Mesenchymal stem cell (in vitro differentiated cells and primary cell): ENCODE measurements at regions not wholly inside any gene's neighbourhood (a gene's known extent, or its start where the extent isn't known, plus 50 kb on each side); places are given as distances from the start of the nearest gene placed in this dataset.

Source experiments
- DNase-seq: peaks from one replicate; pipeline ENCODE4 v3.0.0-alpha.2; 2013
- H2AFZ ChIP-seq: one replicate; pipeline ENCODE4 v1.6.1; 2013; ENCODE audit warnings: low read depth, mild to moderate bottlenecking, control low read depth, inconsistent platforms, low read length, moderate library complexity
- H2AK5ac ChIP-seq: 2 replicates; pipeline ENCODE4 v1.6.1; 2013; ENCODE audit warnings: low read length, moderate library complexity, mild to moderate bottlenecking, inconsistent platforms; ENCODE audit not compliant: severe bottlenecking
- H2BK120ac ChIP-seq: one replicate; pipeline ENCODE4 v1.6.1; 2013; ENCODE audit warnings: low read depth, mild to moderate bottlenecking, inconsistent platforms, low read length, moderate library complexity
- H2BK12ac ChIP-seq, 2 experiments: one replicate each; pipeline ENCODE4 v1.6.1; 2013; ENCODE audit warnings: inconsistent platforms in 2 of 2, low read length in 2 of 2, mild to moderate bottlenecking in 2 of 2, moderate library complexity in 2 of 2, control low read depth in 1 of 2
- H2BK15ac ChIP-seq: one replicate; pipeline ENCODE4 v1.6.1; 2013; ENCODE audit warnings: mild to moderate bottlenecking, low read depth, inconsistent platforms; ENCODE audit not compliant: poor library complexity, severe bottlenecking
- H2BK5ac ChIP-seq: 2 replicates; pipeline ENCODE4 v1.6.1; 2013; ENCODE audit warnings: low read depth, mild to moderate bottlenecking, low read length, control low read depth, inconsistent platforms; ENCODE audit not compliant: poor library complexity, severe bottlenecking
- H3K14ac ChIP-seq, 2 experiments: one replicate each; pipeline ENCODE4 v1.6.1; 2013; ENCODE audit warnings: inconsistent platforms in 2 of 2, low read length in 2 of 2, control low read depth in 1 of 2, mild to moderate bottlenecking in 1 of 2, moderate library complexity in 1 of 2
- H3K18ac ChIP-seq, 2 experiments: one replicate each; pipeline ENCODE4 v1.6.1; 2013; ENCODE audit warnings: inconsistent platforms in 2 of 2, low read length in 2 of 2, control low read depth in 1 of 2, low read depth in 1 of 2, mild to moderate bottlenecking in 1 of 2
- H3K23ac ChIP-seq, 2 experiments: one replicate each; pipeline ENCODE4 v1.6.1; 2013; ENCODE audit warnings: inconsistent platforms in 2 of 2, low read length in 2 of 2, mild to moderate bottlenecking in 2 of 2, moderate library complexity in 2 of 2, control low read depth in 1 of 2
- H3K27ac ChIP-seq: 2 replicates; pipeline ENCODE4 v1.5.1; 2013; ENCODE audit warnings: mild to moderate bottlenecking, moderate library complexity, low read length, control low read depth, inconsistent platforms; ENCODE audit not compliant: poor library complexity, severe bottlenecking
- H3K27me3 ChIP-seq, 2 experiments: 2 replicates each; pipeline versions ENCODE4 v1.6.1 to v1.7.0; 2013; ENCODE audit warnings: low read length in 2 of 2, mild to moderate bottlenecking in 2 of 2, moderate library complexity in 2 of 2, control low read depth in 1 of 2, inconsistent platforms in 1 of 2; ENCODE audit not compliant: control insufficient read depth in 1 of 2, insufficient read depth in 1 of 2
- H3K36me3 ChIP-seq, 2 experiments: 2 replicates each; pipeline versions ENCODE4 v1.6.1 to v1.7.0; 2013; ENCODE audit warnings: low read length in 2 of 2, control low read depth in 1 of 2, inconsistent platforms in 1 of 2, low read depth in 1 of 2, mild to moderate bottlenecking in 1 of 2; ENCODE audit not compliant: insufficient read depth in 2 of 2, control insufficient read depth in 1 of 2
- H3K4ac ChIP-seq, 2 experiments: one replicate each; pipeline ENCODE4 v1.6.1; 2013; ENCODE audit warnings: inconsistent platforms in 2 of 2, low read length in 2 of 2, mild to moderate bottlenecking in 2 of 2, moderate library complexity in 2 of 2, control low read depth in 1 of 2, low read depth in 1 of 2
- H3K4me1 ChIP-seq: 2 replicates; pipeline ENCODE4 v1.6.1; 2013; ENCODE audit warnings: low read depth, low read length, control low read depth; ENCODE audit not compliant: control insufficient read depth, insufficient read depth
- H3K4me2 ChIP-seq: 2 replicates; pipeline ENCODE4 v1.6.1; 2013; ENCODE audit warnings: low read length, mild to moderate bottlenecking, inconsistent platforms; ENCODE audit not compliant: poor library complexity, severe bottlenecking
- H3K4me3 ChIP-seq, 2 experiments: 2 replicates each; pipeline versions ENCODE4 v1.5.1 to v1.7.0; 2013; ENCODE audit warnings: low read length in 2 of 2, mild to moderate bottlenecking in 2 of 2, control low read depth in 1 of 2, low read depth in 1 of 2; ENCODE audit not compliant: insufficient read depth in 1 of 2
- H3K79me1 ChIP-seq: replicated peaks from 2 replicates; pipeline ENCODE4 v1.6.1; 2013; ENCODE audit warnings: mild to moderate bottlenecking, control low read depth, low read length, inconsistent platforms; ENCODE audit not compliant: poor library complexity, severe bottlenecking
- H3K9ac ChIP-seq: 2 replicates; pipeline ENCODE4 v1.7.0; 2013; ENCODE audit warnings: mild to moderate bottlenecking, low read length, moderate library complexity
- H3K9me3 ChIP-seq: 2 replicates; pipeline ENCODE4 v1.7.0; 2013; ENCODE audit warnings: mild to moderate bottlenecking, low read length; ENCODE audit not compliant: control insufficient read depth
- H4K8ac ChIP-seq: one replicate; pipeline ENCODE4 v1.6.1; 2013; ENCODE audit warnings: inconsistent platforms, mild to moderate bottlenecking, low read length, moderate library complexity
- H4K91ac ChIP-seq: one replicate; pipeline ENCODE4 v1.6.1; 2013; ENCODE audit warnings: mild to moderate bottlenecking, low read length, inconsistent platforms
- WGBS: methylation state at CpG from one replicate; pipeline ENCODE4 v1.1.7; 2013; ENCODE audit warnings: mixed read lengths; 5-methylcytosine and 5-hydroxymethylcytosine counted together

- 68% methylated on average over 9 of the region's 9 CpGs for WGBS
- DNase-seq: no peak
- Histone ChIP-seq H2AFZ (no peak overlapping the region), H3K23ac (no peak overlapping the region), H3K4me1 (no peaks in the 10 kb centered on the region), H3K4me2 (no peak overlapping the region), H3K79me1 (no peaks in the 10 kb centered on the region), H3K9ac (no peak overlapping the region), H2BK120ac (no peak overlapping the region), H3K9me3 (no peaks in the 10 kb centered on the region), H3K18ac (no peak overlapping the region), H4K8ac (no peak overlapping the region), H2BK12ac (no peak overlapping the region), H2BK5ac (no peak overlapping the region), H2AK5ac (no peak overlapping the region), H4K91ac (no peak overlapping the region), H3K27ac (no peak overlapping the region), H3K36me3 (no peaks in the 10 kb centered on the region), H3K4ac (no peak overlapping the region), H3K27me3 (peaks cover 6 to 39% of the 10 kb centered on the region in 2 experiments), H2BK15ac (no peak overlapping the region), H3K14ac (no peak overlapping the region), H3K4me3 (no peak overlapping the region)
Observed at GRCh38 chr20:60121903-60122302, 163.7 kb downstream of the CDH26 start.

- no peak overlapping the region for H2BK5ac ChIP-seq
- no peaks in the 10 kb centered on the region for H3K9me3 ChIP-seq
- no peak overlapping the region for H3K4me3 ChIP-seq
- H3K4me2 ChIP-seq: no peak overlapping the region
- no peak overlapping the region for H2BK15ac ChIP-seq
- no peak overlapping the region for H2AK5ac ChIP-seq
- H2BK120ac ChIP-seq: no peak overlapping the region
- H3K18ac ChIP-seq: no peak overlapping the region
- H4K8ac ChIP-seq: no peak overlapping the region
- no peak overlapping the region for H3K23ac ChIP-seq
- no peak overlapping the region for H2AFZ ChIP-seq
- H3K4me1 ChIP-seq: no peaks in the 10 kb centered on the region
- H3K79me1 ChIP-seq: no peaks in the 10 kb centered on the region
- H3K36me3 ChIP-seq: no peaks in the 10 kb centered on the region
- WGBS: 79% methylated on average over 4 of the region's 4 CpGs
- no peak overlapping the region for H3K27ac ChIP-seq
- H3K4ac ChIP-seq: no peak overlapping the region
- no peak overlapping the region for H2BK12ac ChIP-seq
- H3K27me3 ChIP-seq: peaks cover 6 to 39% of the 10 kb centered on the region in 2 experiments
- H3K14ac ChIP-seq: no peak overlapping the region
- H3K9ac ChIP-seq: no peak overlapping the region
- DNase-seq: no peak
- H4K91ac ChIP-seq: no peak overlapping the region
Observed at GRCh38 chr20:60122671-60123070, 164.4 kb downstream of the CDH26 start.

GRCh38 chr20:60123096-60123495, 164.9 kb downstream of the CDH26 start:
- no peak overlapping the region for H3K4ac ChIP-seq
- H2AK5ac ChIP-seq: no peak overlapping the region
- DNase-seq: no peak
- no peak overlapping the region for H3K9ac ChIP-seq
- no peak overlapping the region for H3K14ac ChIP-seq
- H4K8ac ChIP-seq: no peak overlapping the region
- no peak overlapping the region for H3K18ac ChIP-seq
- no peak overlapping the region for H2BK12ac ChIP-seq
- H3K4me1 ChIP-seq: no peaks in the 10 kb centered on the region
- H3K27ac ChIP-seq: no peak overlapping the region
- no peak overlapping the region for H3K23ac ChIP-seq
- no peak overlapping the region for H3K4me3 ChIP-seq
- no peak overlapping the region for H2BK5ac ChIP-seq
- H3K27me3 ChIP-seq: peaks cover 6 to 35% of the 10 kb centered on the region in 2 experiments
- no peak overlapping the region for H2AFZ ChIP-seq
- no peaks in the 10 kb centered on the region for H3K9me3 ChIP-seq
- 78% methylated on average over 8 of the region's 8 CpGs for WGBS
- H2BK120ac ChIP-seq: no peak overlapping the region
- no peak overlapping the region for H2BK15ac ChIP-seq
- H3K79me1 ChIP-seq: no peaks in the 10 kb centered on the region
- no peaks in the 10 kb centered on the region for H3K36me3 ChIP-seq
- no peak overlapping the region for H4K91ac ChIP-seq
- H3K4me2 ChIP-seq: no peak overlapping the region

- Histone ChIP-seq H3K9me3 (no peaks in the 10 kb centered on the region), H3K4me3 (no peak overlapping the region), H4K91ac (no peak overlapping the region), H3K18ac (no peak overlapping the region), H4K8ac (no peak overlapping the region), H3K27me3 (peaks cover 6 to 30% of the 10 kb centered on the region in 2 experiments), H3K14ac (no peak overlapping the region), H2BK120ac (no peak overlapping the region), H3K27ac (no peak overlapping the region), H2AFZ (no peak overlapping the region), H3K4ac (no peak overlapping the region), H2BK15ac (no peak overlapping the region), H2BK12ac (no peak overlapping the region), H2BK5ac (no peak overlapping the region), H3K79me1 (no peaks in the 10 kb centered on the region), H2AK5ac (no peak overlapping the region), H3K9ac (no peak overlapping the region), H3K4me2 (no peak overlapping the region), H3K23ac (no peak overlapping the region), H3K4me1 (no peaks in the 10 kb centered on the region), H3K36me3 (no peaks in the 10 kb centered on the region)
- DNase-seq: no peak
- WGBS: 78% methylated on average over 4 of the region's 4 CpGs
Observed at GRCh38 chr20:60123652-60124051, 165.4 kb downstream of the CDH26 start.
